Activated CD4-positive, alpha-beta T cell treated with anti-CD3 and anti-CD28 coated beads, Interleukin-2, Interleukin-6, amounts not matched to agents 100 ng/mL and 50 ng/mL, durations not matched to agents 16 hours and 8 hours (primary cell): ENCODE measurements at regions not wholly inside any gene's neighbourhood (a gene's known extent, or its start where the extent isn't known, plus 50 kb on each side); places are given as distances from the start of the nearest gene placed in this dataset.

Source experiments
- DNase-seq: peaks from one replicate; pipeline ENCODE4 v3.0.0-alpha.2; 2020

GRCh38 chr10:4130685-4131084, 345.7 kb upstream of the KLF6 start:
- peak; percentile 43 for DNase-seq

DNA sequence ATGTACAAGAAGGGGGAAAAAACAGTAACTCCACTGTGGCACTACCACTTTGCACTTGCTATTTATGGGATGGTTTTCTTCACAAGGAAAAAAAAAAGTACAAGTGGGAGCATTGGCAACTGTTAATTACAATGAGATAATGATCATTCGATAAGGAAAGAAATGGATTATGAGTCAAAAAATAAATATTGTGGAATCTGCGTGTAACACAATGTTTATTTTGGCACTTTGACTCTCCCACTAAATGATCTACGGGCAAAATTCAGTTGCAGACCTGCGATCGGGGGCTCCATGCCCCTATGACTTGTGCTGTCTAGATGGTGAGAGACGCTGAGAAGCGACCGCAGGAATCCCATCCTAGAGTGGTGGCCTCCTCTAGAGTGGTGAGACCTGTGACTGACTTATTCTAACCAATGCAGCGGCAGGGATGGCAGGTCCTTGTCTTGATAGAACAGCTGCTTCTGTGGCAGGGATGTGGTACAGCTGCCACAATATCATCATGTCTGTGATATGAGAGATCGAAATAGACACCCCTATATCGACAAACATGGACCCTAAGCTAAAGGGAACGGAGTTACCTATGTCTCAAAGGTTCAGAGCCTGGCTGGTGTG, 345.0 kb upstream of the KLF6 start:
- DNase-seq = no peak

GRCh38 chr10:4127518-4128315, 342.7 kb upstream of the KLF6 start:
- peak; percentile 86 for DNase-seq

DNA sequence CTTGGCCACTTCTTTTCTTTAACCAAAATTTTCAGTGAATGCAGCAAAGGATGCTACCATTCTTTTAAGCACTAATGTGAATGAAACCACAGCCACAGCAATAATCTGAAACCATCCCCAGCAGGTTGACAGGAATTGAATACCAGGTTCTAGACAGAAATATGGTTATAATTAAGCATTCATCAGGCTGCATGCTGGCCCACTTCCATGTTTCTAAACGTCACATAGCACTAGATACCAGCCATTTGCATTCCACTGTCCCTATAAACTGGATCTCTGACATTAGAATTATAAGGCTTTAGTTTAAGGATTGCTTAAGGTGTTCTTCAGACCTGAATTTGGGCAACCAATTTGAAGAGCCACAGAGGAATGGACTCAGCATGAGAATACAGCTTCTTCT, 340.8 kb upstream of the KLF6 start:
- DNase-seq = no peak

DNA sequence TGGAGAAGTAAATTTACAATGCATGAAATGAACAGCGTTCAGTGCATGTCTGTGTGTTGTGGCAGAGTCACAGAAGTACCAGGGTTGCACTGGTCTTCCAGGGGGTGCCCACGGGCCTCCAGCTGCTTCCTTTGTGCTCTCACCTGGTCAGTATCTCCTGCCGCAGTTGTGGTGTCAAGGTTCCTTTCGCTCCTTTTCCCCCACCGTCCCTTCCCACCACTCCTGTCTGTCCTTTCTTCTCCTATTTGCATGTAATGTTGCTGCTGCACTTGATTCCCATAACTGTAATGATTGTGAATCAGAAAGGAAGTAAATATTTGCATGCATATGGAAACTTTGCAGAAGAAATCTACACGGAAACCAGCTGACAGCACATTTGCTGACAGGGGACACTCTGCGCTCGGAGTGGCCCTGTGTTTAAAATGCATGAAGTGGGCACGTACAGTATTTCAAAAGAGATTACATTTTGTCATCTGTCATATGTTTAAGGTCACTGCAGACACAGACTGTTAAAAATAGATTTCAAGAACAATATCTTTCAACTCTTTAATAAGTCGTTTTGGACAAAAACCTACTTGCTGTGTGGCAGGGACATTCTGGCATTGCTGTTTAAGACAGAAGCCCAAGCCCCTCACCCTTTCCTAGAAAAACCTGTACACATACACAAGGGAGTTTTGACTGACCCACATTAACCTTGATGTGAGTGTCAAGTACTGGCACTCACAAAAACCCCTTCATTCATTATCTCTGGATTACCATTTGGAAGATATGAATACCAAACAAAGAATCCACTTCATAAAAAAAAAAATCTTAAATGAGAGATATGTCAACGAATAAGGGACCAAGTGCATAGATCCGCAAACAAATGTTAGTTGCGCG, 336.7 kb upstream of the KLF6 start:
- DNase-seq = peak; percentile 28

DNA sequence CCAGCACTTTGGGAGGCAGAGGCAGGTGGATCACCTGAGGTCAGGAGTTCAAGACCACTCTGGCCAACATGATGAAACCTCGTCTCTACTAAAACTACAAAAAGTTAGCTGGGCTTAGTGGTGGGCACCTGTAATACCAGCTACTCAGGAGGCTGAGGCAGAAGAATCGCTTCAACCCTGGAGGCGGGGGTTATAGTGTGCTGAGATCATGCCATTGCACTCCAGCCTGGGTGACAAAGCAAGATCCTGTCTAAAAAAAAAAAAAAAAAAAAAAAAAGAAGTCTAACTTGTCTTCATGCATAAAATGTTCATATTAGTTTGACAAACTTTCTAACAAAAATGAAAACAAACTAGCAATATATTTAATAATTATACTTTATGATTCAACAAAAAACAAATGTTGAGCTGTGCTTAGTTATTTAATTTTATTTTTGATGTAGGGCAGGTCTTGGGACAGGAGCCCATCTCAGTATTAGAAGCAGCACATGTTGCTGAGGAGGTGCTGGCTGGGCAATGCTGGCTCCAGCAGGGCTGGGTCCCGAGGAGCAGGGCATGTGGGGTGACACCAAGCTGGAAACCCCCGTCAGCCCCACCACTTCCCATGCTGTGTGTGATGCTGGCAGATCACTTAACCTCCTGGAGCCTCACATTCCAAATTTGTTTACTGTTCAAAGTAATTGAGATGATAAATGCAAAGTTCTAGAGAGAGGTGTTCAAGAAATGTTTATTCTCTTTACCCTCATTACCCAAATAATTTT, 335.3 kb upstream of the KLF6 start:
- peak; percentile 39 for DNase-seq

- no peak for DNase-seq
These were observed 334.1 kb upstream of the KLF6 start for GRCh38 chr10:4119107-4119506.

GRCh38 chr10:4117604-4118003, 332.6 kb upstream of the KLF6 start:
- no peak for DNase-seq

DNA sequence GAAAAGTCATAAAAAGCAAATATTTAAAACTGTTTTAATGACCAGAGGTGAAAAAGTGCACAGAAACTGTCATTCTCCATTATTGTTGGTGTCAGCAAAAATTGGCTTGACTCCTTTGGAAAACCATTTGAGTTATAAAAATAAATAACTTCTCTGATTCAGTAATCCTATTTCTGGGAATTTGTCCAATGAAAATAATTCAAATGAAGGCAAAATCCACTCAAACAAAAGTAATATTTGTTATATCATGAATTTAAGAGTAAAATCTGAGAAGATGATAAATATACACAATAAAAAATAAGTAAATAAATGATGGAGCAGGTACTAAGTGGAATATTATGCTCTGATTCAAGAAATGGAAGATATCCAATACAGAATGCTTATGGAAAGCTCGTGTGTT, 326.6 kb upstream of the KLF6 start:
- no peak for DNase-seq

DNA sequence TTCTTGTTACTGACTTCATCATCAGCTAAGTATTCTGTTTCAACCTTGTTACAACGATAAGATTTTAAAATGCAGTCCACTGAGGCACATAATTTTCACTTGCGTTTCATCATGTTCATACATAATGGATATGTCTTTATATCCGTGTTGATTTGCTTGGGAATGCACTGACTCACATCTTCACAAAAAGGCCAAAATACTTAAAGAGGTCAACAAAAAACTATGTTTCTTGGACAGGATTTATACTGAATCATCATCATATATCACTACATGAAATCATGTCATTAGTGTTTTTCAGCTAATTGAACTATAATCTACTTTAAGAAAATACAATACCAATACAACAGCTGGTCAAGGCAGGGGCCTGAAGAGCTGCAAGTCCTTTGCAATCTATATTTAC, 324.5 kb upstream of the KLF6 start:
- DNase-seq = no peak

DNA sequence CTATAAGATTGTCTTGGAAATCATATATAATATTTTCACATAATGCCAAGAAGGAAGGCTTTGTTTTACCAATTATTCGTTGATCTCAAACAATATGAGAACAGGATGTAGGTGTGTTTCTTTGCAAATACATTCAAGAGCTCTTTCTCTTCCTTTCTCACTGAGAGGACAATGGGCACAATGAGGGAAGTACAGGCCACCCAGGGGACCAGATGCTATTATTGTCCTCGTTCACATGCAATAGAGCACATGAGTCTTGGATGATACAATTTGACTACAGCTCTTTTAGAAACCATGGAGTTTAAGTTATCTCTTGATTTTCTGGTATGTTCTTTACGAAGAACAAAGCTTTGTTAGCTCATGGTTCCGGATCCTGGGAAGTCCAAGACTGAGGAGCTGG, 323.7 kb upstream of the KLF6 start:
- DNase-seq = no peak

- no peak for DNase-seq
These were observed 322.4 kb upstream of the KLF6 start for GRCh38 chr10:4107285-4107851.

- DNase-seq = no peak
These were observed 318.6 kb upstream of the KLF6 start for GRCh38 chr10:4103603-4104002.

DNA sequence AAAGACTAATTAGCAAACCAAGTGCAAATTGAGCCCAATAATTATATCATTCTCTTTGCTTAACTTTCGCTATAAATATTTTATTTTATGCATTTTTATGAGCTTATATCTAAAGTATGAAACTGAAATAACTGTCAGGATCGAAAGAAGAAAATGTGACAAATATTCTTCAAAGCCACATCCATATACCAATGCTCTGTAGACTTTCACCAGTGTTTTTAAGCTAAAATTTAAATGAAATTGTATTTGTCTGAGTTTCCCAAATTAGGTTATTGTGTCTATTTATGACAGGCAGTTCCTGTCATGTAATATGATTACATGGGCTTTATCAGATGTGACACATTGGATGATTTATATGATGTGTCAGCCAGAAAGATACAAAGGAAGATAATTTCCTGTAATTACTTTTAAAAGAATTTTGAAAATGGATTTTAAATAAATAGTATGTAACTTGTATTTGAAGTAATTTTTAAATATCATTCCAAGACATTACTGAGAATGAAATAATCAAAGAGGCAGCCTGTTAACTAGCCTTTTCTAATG, 317.9 kb upstream of the KLF6 start:
- no peak for DNase-seq

GRCh38 chr10:4101918-4102654, 317.1 kb upstream of the KLF6 start:
- DNase-seq = no peak

DNA sequence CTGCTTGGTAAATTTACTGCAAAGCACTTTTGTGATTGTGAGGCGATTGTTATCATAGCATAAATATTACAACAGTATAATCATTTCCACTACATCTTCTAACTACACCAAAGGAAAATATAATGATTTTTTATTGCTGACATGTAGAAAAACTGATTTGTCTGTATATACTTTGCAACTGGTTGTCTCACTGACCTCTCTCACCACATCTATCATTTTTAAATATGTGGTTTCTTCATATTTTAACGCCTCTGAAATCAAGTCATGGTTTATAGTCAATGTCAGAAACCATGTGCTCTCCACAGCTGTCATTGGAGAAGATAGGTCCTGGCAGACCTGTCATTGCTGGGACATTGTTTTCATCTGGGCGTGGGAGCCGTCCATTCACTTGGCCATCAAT, 315.4 kb upstream of the KLF6 start:
- DNase-seq = no peak

- DNase-seq = no peak
These were observed 314.2 kb upstream of the KLF6 start for GRCh38 chr10:4099202-4099601.

GRCh38 chr10:4095166-4095917, 310.3 kb upstream of the KLF6 start:
- DNase-seq = no peak

GRCh38 chr10:4094751-4095150, 309.7 kb upstream of the KLF6 start:
- no peak for DNase-seq

- DNase-seq = no peak
These were observed 308.4 kb upstream of the KLF6 start for GRCh38 chr10:4093438-4093837.
